Endothelial cell (in vitro differentiated cells): ENCODE measurements at regions not wholly inside any gene's neighbourhood (a gene's known extent, or its start where the extent isn't known, plus 50 kb on each side); places are given as distances from the start of the nearest gene placed in this dataset.

Source experiments
- DNase-seq: peaks from one replicate; pipeline ENCODE4 v3.0.0; 2021; ENCODE audit warnings: low spot score
- H3K27ac Mint-ChIP-seq: one replicate; pipeline ENCODE4 v1.8.0; 2021; ENCODE audit warnings: mixed read lengths, inconsistent platforms; ENCODE audit not compliant: unreplicated experiment
- H3K27me3 Mint-ChIP-seq: one replicate; pipeline ENCODE4 v1.8.0; 2021; ENCODE audit warnings: mild to moderate bottlenecking, moderate library complexity, mixed read lengths, inconsistent platforms; ENCODE audit not compliant: unreplicated experiment
- H3K36me3 Mint-ChIP-seq: one replicate; pipeline ENCODE4 v1.8.0; 2021; ENCODE audit warnings: mild to moderate bottlenecking, low read depth, mixed read lengths, inconsistent platforms; ENCODE audit not compliant: unreplicated experiment
- H3K4me1 Mint-ChIP-seq: one replicate; pipeline ENCODE4 v1.8.0; 2021; ENCODE audit warnings: mild to moderate bottlenecking, mixed read lengths, inconsistent platforms; ENCODE audit not compliant: unreplicated experiment
- H3K4me3 Mint-ChIP-seq: one replicate; pipeline ENCODE4 v1.8.0; 2021; ENCODE audit warnings: mild to moderate bottlenecking, mixed read lengths, inconsistent platforms; ENCODE audit not compliant: unreplicated experiment
- H3K9me3 Mint-ChIP-seq: one replicate; pipeline ENCODE4 v1.8.0; 2021; ENCODE audit warnings: mixed read lengths, inconsistent platforms; ENCODE audit not compliant: unreplicated experiment
- TF ChIP-seq, protein P1 (sequence below): fragments of 200-600 bp; sonication (generic); IDR thresholded peaks from one replicate; pipeline ENCODE4 v1.5.0; 2021; ENCODE audit warnings: antibody characterized with exemption; ENCODE audit not compliant: unreplicated experiment

DNA sequence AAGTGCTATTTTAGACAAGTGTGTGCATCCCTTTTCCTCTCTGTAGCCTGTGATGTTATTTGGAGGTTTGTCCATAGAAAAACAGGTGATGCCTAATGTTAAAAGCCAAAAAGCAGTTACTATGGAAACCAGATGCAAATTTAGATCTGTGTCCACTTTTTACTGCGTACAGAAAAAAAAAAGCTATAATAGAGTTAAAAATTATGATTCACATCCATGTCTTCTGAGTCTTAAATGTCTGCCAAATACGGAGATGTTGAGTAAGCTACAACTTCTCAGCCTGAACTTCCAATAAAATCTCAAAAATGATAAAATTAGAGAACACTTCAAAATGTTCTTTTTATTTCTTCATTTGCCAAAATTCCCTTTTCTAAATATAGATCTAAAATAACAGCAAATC lies 74.2 kb upstream of the GAP43 start:
- Mint-ChIP-seq H3K9me3 (no peaks in the 10 kb centered on the region), H3K27ac (no peak overlapping the region), H3K4me1 (no peaks in the 10 kb centered on the region), H3K27me3 (peaks cover 2% of the 10 kb centered on the region), H3K4me3 (no peak overlapping the region), H3K36me3 (no peaks in the 10 kb centered on the region)
- TF ChIP-seq, protein P1, sequence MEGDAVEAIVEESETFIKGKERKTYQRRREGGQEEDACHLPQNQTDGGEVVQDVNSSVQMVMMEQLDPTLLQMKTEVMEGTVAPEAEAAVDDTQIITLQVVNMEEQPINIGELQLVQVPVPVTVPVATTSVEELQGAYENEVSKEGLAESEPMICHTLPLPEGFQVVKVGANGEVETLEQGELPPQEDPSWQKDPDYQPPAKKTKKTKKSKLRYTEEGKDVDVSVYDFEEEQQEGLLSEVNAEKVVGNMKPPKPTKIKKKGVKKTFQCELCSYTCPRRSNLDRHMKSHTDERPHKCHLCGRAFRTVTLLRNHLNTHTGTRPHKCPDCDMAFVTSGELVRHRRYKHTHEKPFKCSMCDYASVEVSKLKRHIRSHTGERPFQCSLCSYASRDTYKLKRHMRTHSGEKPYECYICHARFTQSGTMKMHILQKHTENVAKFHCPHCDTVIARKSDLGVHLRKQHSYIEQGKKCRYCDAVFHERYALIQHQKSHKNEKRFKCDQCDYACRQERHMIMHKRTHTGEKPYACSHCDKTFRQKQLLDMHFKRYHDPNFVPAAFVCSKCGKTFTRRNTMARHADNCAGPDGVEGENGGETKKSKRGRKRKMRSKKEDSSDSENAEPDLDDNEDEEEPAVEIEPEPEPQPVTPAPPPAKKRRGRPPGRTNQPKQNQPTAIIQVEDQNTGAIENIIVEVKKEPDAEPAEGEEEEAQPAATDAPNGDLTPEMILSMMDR, result no peak
- no peak for DNase-seq

DNA sequence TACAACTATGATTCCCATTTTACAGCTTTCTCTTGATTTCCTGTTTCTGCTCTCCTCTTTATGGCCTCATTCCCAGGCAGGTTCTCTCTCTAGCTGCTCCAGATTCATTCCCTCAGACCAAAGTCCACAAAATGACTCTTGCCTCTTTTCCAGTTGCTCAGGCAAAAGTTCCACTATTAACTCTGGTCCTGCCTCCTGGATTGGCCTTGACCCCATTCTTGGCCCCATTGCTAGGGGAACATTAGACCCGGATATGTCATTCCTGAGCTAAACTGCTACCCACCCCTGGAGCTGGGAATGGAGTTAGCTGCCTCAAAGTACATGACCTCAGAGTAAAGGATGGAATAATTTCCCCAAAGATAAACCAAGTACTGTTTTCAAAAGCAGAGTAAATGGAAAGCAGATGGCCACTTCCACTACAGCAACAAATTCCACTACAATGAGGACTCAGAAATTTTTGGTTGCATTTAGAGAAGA lies 73.0 kb upstream of the GAP43 start:
- H3K27me3 Mint-ChIP-seq, result peaks cover 2% of the 10 kb centered on the region
- no peaks in the 10 kb centered on the region for H3K4me1 Mint-ChIP-seq
- no peaks in the 10 kb centered on the region for H3K36me3 Mint-ChIP-seq
- TF ChIP-seq, protein P1, result no peak
- no peaks in the 10 kb centered on the region for H3K9me3 Mint-ChIP-seq
- no peak for DNase-seq
- H3K4me3 Mint-ChIP-seq, result no peak overlapping the region
- H3K27ac Mint-ChIP-seq, result no peak overlapping the region

- TF ChIP-seq, protein P1, result no peak
- DNase-seq, result no peak
- H3K4me3 Mint-ChIP-seq, result no peak overlapping the region
- H3K4me1 Mint-ChIP-seq, result no peaks in the 10 kb centered on the region
- H3K36me3 Mint-ChIP-seq, result no peaks in the 10 kb centered on the region
- H3K27ac Mint-ChIP-seq, result no peak overlapping the region
- peaks cover 2% of the 10 kb centered on the region for H3K27me3 Mint-ChIP-seq
- no peaks in the 10 kb centered on the region for H3K9me3 Mint-ChIP-seq
Measured at GRCh38 chr3:115551016-115551415, 72.3 kb upstream of the GAP43 start.

DNA sequence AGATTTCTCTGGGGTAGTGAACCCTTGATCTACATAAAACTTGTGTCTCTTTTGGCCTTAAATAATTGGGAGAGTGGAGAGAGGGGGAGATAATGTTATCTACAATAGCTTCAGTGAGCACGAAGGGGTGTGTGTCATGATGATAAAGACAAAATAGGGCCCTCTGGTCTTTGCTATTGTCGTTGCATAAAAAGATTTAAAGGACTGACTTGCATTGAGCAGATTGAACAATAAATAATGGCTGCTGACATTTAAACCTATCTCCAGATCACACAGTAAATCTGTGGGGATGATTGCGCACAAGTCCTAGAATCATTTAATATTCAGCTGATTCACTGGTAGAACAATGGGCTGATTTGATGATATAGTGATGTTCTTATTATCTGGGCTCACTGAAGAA lies 71.3 kb upstream of the GAP43 start:
- Mint-ChIP-seq H3K4me3 (no peak overlapping the region), H3K4me1 (no peaks in the 10 kb centered on the region), H3K36me3 (no peaks in the 10 kb centered on the region), H3K27me3 (peaks cover 2% of the 10 kb centered on the region), H3K9me3 (no peaks in the 10 kb centered on the region), H3K27ac (no peak overlapping the region)
- DNase-seq, result no peak
- TF ChIP-seq, protein P1, result no peak

- Mint-ChIP-seq H3K4me3 (no peak overlapping the region), H3K36me3 (no peaks in the 10 kb centered on the region), H3K27ac (no peak overlapping the region), H3K27me3 (peaks cover 2% of the 10 kb centered on the region), H3K9me3 (no peaks in the 10 kb centered on the region), H3K4me1 (no peaks in the 10 kb centered on the region)
- TF ChIP-seq, protein P1, result no peak
- no peak for DNase-seq
Measured at GRCh38 chr3:115553796-115554486, 69.4 kb upstream of the GAP43 start.
